Activated effector memory CD4-positive, alpha-beta T cell treated with anti-CD3 and anti-CD28 coated beads, Interleukin-2, amount 50 U/mL, for 16 hours (primary cell): ENCODE measurements at regions not wholly inside any gene's neighbourhood (a gene's known extent, or its start where the extent isn't known, plus 50 kb on each side); places are given as distances from the start of the nearest gene placed in this dataset.

Source experiments
- DNase-seq: peaks from one replicate; pipeline ENCODE4 v3.0.0-alpha.2; 2020

DNA sequence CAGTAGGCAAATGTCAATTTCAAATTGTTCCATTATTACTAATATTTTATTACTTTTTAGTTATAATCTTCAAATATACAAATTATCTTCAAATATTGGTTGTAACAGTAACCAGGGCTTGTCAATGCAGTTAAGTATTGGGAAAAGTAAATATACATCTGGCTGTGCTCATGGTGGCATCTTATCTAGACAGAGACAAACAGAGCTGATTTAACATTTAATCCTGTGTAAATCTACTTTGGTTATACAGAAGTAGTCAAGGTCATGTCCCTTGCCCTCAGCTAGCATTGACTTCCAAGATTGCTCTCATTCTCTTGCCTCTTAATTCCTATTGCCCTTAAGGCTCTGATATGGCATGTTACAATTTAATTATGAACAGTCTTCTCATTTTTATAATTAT, 98.4 kb upstream of the KLHL1 start:
- DNase-seq: no peak

DNA sequence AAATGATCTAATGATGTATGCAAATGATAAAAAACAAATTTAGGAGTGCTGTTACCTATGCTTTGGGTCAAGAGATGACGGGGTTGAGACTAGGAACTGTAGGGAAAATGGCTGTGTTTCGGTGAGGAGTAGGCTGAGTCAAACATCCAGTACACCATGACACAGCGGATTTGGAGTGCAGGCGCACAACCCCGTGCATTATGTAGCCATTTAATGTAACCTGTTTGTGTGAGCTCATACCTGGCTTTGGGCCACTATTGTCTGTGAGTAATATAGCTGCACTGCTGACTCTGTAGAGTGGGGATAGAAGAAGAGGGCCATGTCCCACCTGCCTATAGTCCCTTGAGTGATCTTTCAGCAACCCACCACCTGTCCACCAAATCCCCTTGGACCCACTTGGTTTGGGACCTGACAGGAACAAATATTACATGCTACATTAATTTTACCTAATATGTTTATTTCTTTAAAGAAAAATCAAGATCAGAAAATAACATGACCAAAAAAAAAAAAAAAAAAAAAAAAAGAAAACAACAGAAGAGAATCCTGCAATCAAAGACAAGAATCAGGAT, 95.5 kb upstream of the KLHL1 start:
- DNase-seq: no peak

GRCh38 chr13:70191034-70191433, 82.8 kb upstream of the KLHL1 start:
- DNase-seq: no peak

DNA sequence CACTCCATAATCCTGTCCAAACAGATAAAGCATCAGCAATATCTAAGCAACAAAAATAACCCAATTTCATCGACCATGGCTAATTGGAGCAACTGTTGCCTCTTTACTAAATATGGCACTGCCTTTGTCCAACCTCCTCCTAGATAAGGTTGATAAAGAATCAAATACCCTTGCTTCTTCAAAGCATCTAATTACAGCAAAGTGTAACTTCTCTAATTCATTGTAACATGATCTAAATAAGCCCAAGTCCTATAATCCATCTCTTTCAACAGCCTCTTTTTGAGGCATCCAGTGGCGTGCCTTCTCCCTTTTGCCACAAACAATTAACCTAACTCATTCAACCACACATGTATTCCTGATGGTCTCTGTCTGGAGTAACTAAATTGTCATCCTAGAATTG, 81.7 kb upstream of the KLHL1 start:
- no peak for DNase-seq

DNA sequence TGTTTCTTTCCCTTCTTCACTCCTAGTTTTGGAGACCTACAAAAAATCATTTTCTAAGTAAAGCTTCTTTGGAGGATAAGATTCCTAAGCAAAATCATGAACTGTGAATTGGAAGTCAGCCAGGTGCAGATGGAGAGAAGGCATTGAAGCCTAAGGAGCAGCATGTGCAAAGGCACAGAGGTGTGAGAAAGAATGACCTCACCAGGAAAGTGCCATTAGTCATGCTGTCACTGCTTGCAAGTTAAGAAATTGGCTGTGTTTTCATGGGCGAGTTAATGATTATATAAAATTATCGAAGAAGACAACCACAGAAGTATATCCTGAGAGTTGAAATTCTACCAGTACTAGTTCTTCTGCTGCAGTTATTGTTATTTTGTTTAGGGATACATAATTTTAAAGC, 80.3 kb upstream of the KLHL1 start:
- no peak for DNase-seq

GRCh38 chr13:70183041-70183440, 74.8 kb upstream of the KLHL1 start:
- DNase-seq: no peak
